ENCODE measurements at regions not wholly inside any gene's neighbourhood (a gene's known extent, or its start where the extent isn't known, plus 50 kb on each side); places are given as distances from the start of the nearest gene placed in this dataset.

GRCh38 chr4:11514003-11514402 is 85.3 kb upstream of the HS3ST1 start:
- TF ChIP-seq CTCF (IDR thresholded peaks at IDR 0.05; ENCODE audit: insufficient read depth, missing control alignments) = no peak
- no peak for FAIRE-seq
- DNase-seq (ENCODE audit: insufficient read length, low spot score) = no peak

- FAIRE-seq = no peak
- TF ChIP-seq CTCF (IDR thresholded peaks at IDR 0.05; ENCODE audit: insufficient read depth, missing control alignments) = no peak
- DNase-seq (ENCODE audit: insufficient read length, low spot score) = no peak
Observed at GRCh38 chr4:11512871-11513270, 84.2 kb upstream of the HS3ST1 start.

- TF ChIP-seq CTCF (IDR thresholded peaks at IDR 0.05; ENCODE audit: insufficient read depth, missing control alignments) = no peak
- no peak for FAIRE-seq
- DNase-seq (ENCODE audit: insufficient read length, low spot score) = no peak
Observed at GRCh38 chr4:11511321-11511720, 82.6 kb upstream of the HS3ST1 start.

- no peak for DNase-seq (ENCODE audit: insufficient read length, low spot score)
- FAIRE-seq = no peak
Observed at GRCh38 chr4:11507920-11508319, 79.2 kb upstream of the HS3ST1 start.

GRCh38 chr4:11506194-11506593 is 77.5 kb upstream of the HS3ST1 start:
- FAIRE-seq = no peak
- no peak for TF ChIP-seq CTCF (IDR thresholded peaks at IDR 0.05; ENCODE audit: insufficient read depth, missing control alignments)
- DNase-seq (ENCODE audit: insufficient read length, low spot score) = no peak

More at GRCh38 chr4:11507920-11508319, 79.2 kb upstream of the HS3ST1 start:
- TF ChIP-seq CTCF (IDR thresholded peaks at IDR 0.05; ENCODE audit: insufficient read depth, missing control alignments) = no peak

GRCh38 chr4:11505221-11505971 is 76.7 kb upstream of the HS3ST1 start:
- DNase-seq (ENCODE audit: insufficient read length, low spot score) (no peak), FAIRE-seq (no peak)
- TF ChIP-seq CTCF (IDR thresholded peaks at IDR 0.05; ENCODE audit: insufficient read depth, missing control alignments) = no peak

- no peak for DNase-seq (ENCODE audit: insufficient read length, low spot score)
- no peak for FAIRE-seq
- no peak for TF ChIP-seq CTCF (IDR thresholded peaks at IDR 0.05; ENCODE audit: insufficient read depth, missing control alignments)
Observed at GRCh38 chr4:11503166-11503565, 74.5 kb upstream of the HS3ST1 start.

Data from D721Med (cell line).